ENCODE measurements at regions not wholly inside any gene's neighbourhood (a gene's known extent, or its start where the extent isn't known, plus 50 kb on each side); places are given as distances from the start of the nearest gene placed in this dataset.

- Mint-ChIP-seq H3K36me3 (ENCODE audit: low read depth) (no peaks in the 10 kb centered on the region), H3K27me3 (peaks cover 4% of the 10 kb centered on the region), H3K9me3 (no peaks in the 10 kb centered on the region), H3K4me1 (no peaks in the 10 kb centered on the region), H3K4me3 (no peak overlapping the region), H3K27ac (no peak overlapping the region)
- TF ChIP-seq CTCF (IDR thresholded peaks at IDR 0.05): no peak
- DNase-seq (no peak), ATAC-seq (ENCODE audit: low read depth) (no peak)
- intact Hi-C loops (cut with micrococcal nuclease): no loop called here
- ChIA-PET POLR2A (no interaction called here), CTCF (no interaction called here)
Measured at GRCh38 chr3:3610581-3611298, 188.5 kb upstream of the LRRN1 start.

DNA sequence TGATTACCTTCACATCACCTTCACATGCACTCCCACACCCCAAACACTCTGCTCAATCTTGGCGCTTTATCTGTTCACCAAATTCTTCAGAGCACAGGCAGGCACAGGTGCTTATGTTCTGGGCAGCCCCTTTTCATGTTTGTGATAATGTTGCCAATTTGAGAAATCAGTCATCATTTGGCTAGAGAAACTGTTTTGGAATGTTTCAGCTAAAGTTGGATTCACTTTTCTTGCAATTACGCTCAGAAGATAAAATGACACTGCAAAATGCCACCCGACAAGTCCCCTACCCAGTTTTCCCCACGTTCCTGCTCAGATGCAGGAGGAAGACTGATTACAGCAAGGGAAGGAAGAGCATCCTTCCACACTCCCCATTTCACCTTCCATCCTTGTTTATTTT lies 192.9 kb upstream of the LRRN1 start:
- Mint-ChIP-seq H3K4me3 (no peak overlapping the region), H3K27me3 (peaks cover 4% of the 10 kb centered on the region), H3K9me3 (no peaks in the 10 kb centered on the region), H3K27ac (no peak overlapping the region), H3K4me1 (no peaks in the 10 kb centered on the region), H3K36me3 (ENCODE audit: low read depth) (no peaks in the 10 kb centered on the region)
- POLR2A ChIA-PET: no interaction called here
- CTCF ChIA-PET: no interaction called here
- ATAC-seq (ENCODE audit: low read depth): no peak
- no peak for DNase-seq
- intact Hi-C loops (cut with micrococcal nuclease): no loop called here
- TF ChIP-seq CTCF (IDR thresholded peaks at IDR 0.05): no peak

DNA sequence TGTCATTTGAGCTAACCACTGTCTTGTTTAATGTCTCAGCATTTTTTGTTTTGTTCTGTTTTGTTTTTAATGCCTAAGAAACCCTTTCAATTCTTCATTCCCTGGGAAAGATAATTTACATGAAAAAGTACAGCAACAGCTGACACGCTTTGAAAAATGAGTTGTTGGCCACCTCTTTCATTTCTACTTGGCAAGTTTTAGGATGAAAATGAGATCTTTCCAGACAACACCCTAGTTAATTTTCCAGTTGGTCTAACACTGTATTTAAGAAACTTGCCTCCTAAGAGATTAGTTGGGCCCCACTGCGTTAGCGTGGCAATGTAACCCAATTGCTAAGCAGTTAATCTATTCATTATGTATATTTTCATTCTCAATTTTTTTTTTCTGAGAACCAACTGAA lies 194.0 kb upstream of the LRRN1 start:
- H3K9me3 Mint-ChIP-seq: no peaks in the 10 kb centered on the region
- no peak overlapping the region for H3K4me3 Mint-ChIP-seq
- intact Hi-C loops (cut with micrococcal nuclease): no loop called here
- H3K36me3 Mint-ChIP-seq (ENCODE audit: low read depth): no peaks in the 10 kb centered on the region
- no peaks in the 10 kb centered on the region for H3K4me1 Mint-ChIP-seq
- TF ChIP-seq CTCF (IDR thresholded peaks at IDR 0.05): no peak
- H3K27me3 Mint-ChIP-seq: no peaks in the 10 kb centered on the region
- POLR2A ChIA-PET: no interaction called here
- DNase-seq (no peak), ATAC-seq (ENCODE audit: low read depth) (no peak)
- H3K27ac Mint-ChIP-seq: no peak overlapping the region
- CTCF ChIA-PET: no interaction called here

- CTCF ChIA-PET: no interaction called here
- no peak for DNase-seq
- TF ChIP-seq CTCF (IDR thresholded peaks at IDR 0.05): no peak
- no peak for ATAC-seq (ENCODE audit: low read depth)
- intact Hi-C loops (cut with micrococcal nuclease): no loop called here
- Mint-ChIP-seq H3K9me3 (no peaks in the 10 kb centered on the region), H3K4me3 (no peak overlapping the region), H3K27ac (no peak overlapping the region), H3K36me3 (ENCODE audit: low read depth) (no peaks in the 10 kb centered on the region), H3K27me3 (no peaks in the 10 kb centered on the region), H3K4me1 (no peaks in the 10 kb centered on the region)
- POLR2A ChIA-PET: no interaction called here
Measured at GRCh38 chr3:3603351-3603750, 195.9 kb upstream of the LRRN1 start.

- Mint-ChIP-seq H3K36me3 (ENCODE audit: low read depth) (no peaks in the 10 kb centered on the region), H3K27me3 (no peaks in the 10 kb centered on the region), H3K4me3 (no peak overlapping the region), H3K4me1 (no peaks in the 10 kb centered on the region), H3K27ac (no peak overlapping the region), H3K9me3 (no peaks in the 10 kb centered on the region)
- ATAC-seq (ENCODE audit: low read depth): no peak
- DNase-seq: no peak
- TF ChIP-seq CTCF (IDR thresholded peaks at IDR 0.05): no peak
- intact Hi-C loops (cut with micrococcal nuclease): no loop called here
- ChIA-PET CTCF (no interaction called here), POLR2A (no interaction called here)
Measured at GRCh38 chr3:3600665-3601340, 198.4 kb upstream of the LRRN1 start.
